ENCODE measurements at regions not wholly inside any gene's neighbourhood (a gene's known extent, or its start where the extent isn't known, plus 50 kb on each side); places are given as distances from the start of the nearest gene placed in this dataset.

DNA sequence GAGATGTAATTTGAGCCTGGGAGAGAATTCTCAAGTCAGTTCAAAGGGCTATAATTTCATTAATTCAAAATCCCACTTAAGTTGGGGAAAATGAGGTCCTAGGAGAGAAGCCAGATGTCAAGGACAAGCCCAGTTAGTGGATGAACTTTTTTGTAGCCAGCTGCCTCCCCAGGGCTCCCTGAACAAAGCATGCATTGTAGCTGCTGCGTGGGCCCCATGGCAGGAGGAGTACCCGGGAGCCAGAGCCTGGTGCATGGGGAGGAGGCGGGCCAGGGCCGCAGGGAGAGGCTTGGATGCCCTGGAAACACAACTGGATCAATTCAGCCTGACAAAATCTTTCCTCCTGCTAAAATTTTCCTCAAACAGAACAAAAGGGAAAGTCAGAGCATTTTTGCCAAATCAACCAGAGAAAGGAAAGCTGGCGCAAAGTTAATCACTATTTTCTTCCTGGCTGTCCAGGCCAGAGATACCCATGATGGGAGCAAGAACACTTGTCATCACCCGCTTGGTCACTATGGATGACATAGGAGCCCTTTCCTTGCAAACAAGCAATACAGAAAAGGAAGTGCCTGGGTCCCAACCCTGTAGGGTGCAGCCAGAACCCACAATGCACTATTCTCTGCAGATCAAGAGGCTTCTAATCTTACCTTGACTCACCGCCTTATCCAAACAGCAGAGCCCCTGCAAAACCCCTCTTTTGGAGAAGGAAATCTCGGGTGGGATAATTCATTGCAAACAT is 248.1 kb upstream of the RAB4A start:
- no peak for TF ChIP-seq CTCF (IDR thresholded peaks at IDR 0.05)
- peak; percentile 53 for DNase-seq (ENCODE audit: low spot score)
- Histone ChIP-seq H3K4me3 (no peak overlapping the region), H3K9me3 (peaks cover 0 to 7% of the 10 kb centered on the region in 2 donors), H3K36me3 (no peaks in the 10 kb centered on the region), H3K4me1 (peaks cover 0 to 24% of the 10 kb centered on the region in 2 donors), H3K27me3 (no peaks in the 10 kb centered on the region), H3K27ac (no peak overlapping the region)

- H3K36me3 ChIP-seq, result no peaks in the 10 kb centered on the region
- H3K9me3 ChIP-seq, result peaks cover 0 to 3% of the 10 kb centered on the region in 2 donors
- no peak overlapping the region for H3K4me3 ChIP-seq
- TF ChIP-seq CTCF (IDR thresholded peaks at IDR 0.05), result no peak
- DNase-seq (ENCODE audit: low spot score), result peak; percentile 57
- H3K27me3 ChIP-seq, result no peaks in the 10 kb centered on the region
- H3K27ac ChIP-seq, result no peak overlapping the region
- peaks cover 0 to 24% of the 10 kb centered on the region in 2 donors for H3K4me1 ChIP-seq
These were observed 247.1 kb upstream of the RAB4A start for GRCh38 chr1:229023651-229024300.

GRCh38 chr1:229024528-229025130 is 246.3 kb upstream of the RAB4A start:
- Histone ChIP-seq H3K4me3 (no peak overlapping the region), H3K27me3 (no peaks in the 10 kb centered on the region), H3K27ac (no peak overlapping the region), H3K4me1 (peaks cover 0 to 24% of the 10 kb centered on the region in 2 donors), H3K36me3 (no peaks in the 10 kb centered on the region), H3K9me3 (no peaks in the 10 kb centered on the region)
- peak; percentile 80 for DNase-seq (ENCODE audit: low spot score)
- no peak for TF ChIP-seq CTCF (IDR thresholded peaks at IDR 0.05)

DNA sequence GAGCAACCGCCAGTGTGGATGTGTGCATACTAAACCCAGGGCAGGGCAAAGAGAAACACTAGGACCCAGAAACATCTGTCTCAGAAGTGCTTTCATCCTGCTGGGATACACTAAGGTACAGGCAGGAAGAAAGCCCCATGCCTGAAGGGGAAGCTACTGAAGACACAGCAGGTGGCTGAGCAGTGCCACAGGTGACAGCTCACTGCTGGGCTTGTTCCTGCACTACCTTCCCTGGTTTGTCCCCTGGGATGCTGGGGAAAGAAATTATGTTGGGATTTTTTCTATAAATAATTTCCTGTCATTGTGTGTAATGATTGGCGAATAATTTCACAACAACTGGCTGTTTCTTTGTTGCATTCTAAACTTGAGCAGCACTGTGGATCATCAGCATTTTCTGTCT is 245.3 kb upstream of the RAB4A start:
- Histone ChIP-seq H3K27me3 (no peaks in the 10 kb centered on the region), H3K36me3 (no peaks in the 10 kb centered on the region), H3K4me1 (peaks cover 0 to 24% of the 10 kb centered on the region in 2 donors), H3K4me3 (no peak overlapping the region), H3K9me3 (no peaks in the 10 kb centered on the region), H3K27ac (no peak overlapping the region)
- DNase-seq (ENCODE audit: low spot score), result no peak
- TF ChIP-seq CTCF (IDR thresholded peaks at IDR 0.05), result no peak

- Histone ChIP-seq H3K27me3 (no peaks in the 10 kb centered on the region), H3K4me3 (no peak overlapping the region), H3K9me3 (no peaks in the 10 kb centered on the region), H3K27ac (no peak overlapping the region), H3K36me3 (no peaks in the 10 kb centered on the region), H3K4me1 (peaks cover 0 to 24% of the 10 kb centered on the region in 2 donors)
- no peak for DNase-seq (ENCODE audit: low spot score)
- TF ChIP-seq CTCF (IDR thresholded peaks at IDR 0.05), result no peak
These were observed 243.8 kb upstream of the RAB4A start for GRCh38 chr1:229027158-229027557.
